OCI-LY1 (cell line): ENCODE measurements at regions not wholly inside any gene's neighbourhood (a gene's known extent, or its start where the extent isn't known, plus 50 kb on each side); places are given as distances from the start of the nearest gene placed in this dataset.

Experiments
- H2AFZ ChIP-seq: fragments of 200-600 bp; sonication (generic), shearing (Covaris generic); 2 replicates; pipeline ENCODE4 v1.6.0; 2014; ENCODE audit warnings: antibody characterized with exemption, mild to moderate bottlenecking, low read length
- H3F3A ChIP-seq: fragments of 200-600 bp; sonication (generic), shearing (Covaris generic); 2 replicates; pipeline ENCODE4 v1.6.0; 2014; ENCODE audit warnings: mild to moderate bottlenecking, antibody characterized with exemption, low read length, moderate library complexity; ENCODE audit not compliant: insufficient read depth
- H3K27ac ChIP-seq: fragments of 200-600 bp; sonication (generic); 2 replicates; pipeline ENCODE4 v1.5.1; 2014; ENCODE audit warnings: low read length, mixed run types, mild to moderate bottlenecking, low read depth; ENCODE audit not compliant: poor library complexity, severe bottlenecking
- H3K27me3 ChIP-seq: fragments of 200-600 bp; sonication (generic); 2 replicates; pipeline ENCODE4 v1.6.0; 2014; ENCODE audit warnings: antibody characterized with exemption, mild to moderate bottlenecking, low read length, moderate library complexity; ENCODE audit not compliant: insufficient read depth
- H3K36me3 ChIP-seq: fragments of 200-600 bp; sonication (generic); 2 replicates; pipeline ENCODE4 v1.6.1; 2014; ENCODE audit warnings: mild to moderate bottlenecking, antibody characterized with exemption, low read length, moderate library complexity, mixed read lengths; ENCODE audit not compliant: insufficient read depth
- H3K4me1 ChIP-seq: fragments of 200-600 bp; sonication (generic); 2 replicates; pipeline ENCODE4 v1.5.1; 2014; ENCODE audit warnings: mild to moderate bottlenecking, low read length, moderate library complexity; ENCODE audit not compliant: insufficient read depth, severe bottlenecking
- H3K4me2 ChIP-seq: fragments of 200-600 bp; sonication (generic), shearing (Covaris generic); 2 replicates; pipeline ENCODE4 v1.6.1; 2014; ENCODE audit warnings: low read length
- H3K4me3 ChIP-seq: fragments of 200-600 bp; sonication (generic); 2 replicates; pipeline ENCODE4 v1.5.1; 2014; ENCODE audit warnings: low read length, low read depth, mild to moderate bottlenecking, mixed read lengths; ENCODE audit not compliant: poor library complexity, severe bottlenecking
- H3K79me2 ChIP-seq: fragments of 200-600 bp; shearing (Covaris generic); 2 replicates; pipeline ENCODE4 v1.6.1; 2016; ENCODE audit warnings: mixed run types, low read length, mixed read lengths; ENCODE audit not compliant: insufficient read depth
- H3K9ac ChIP-seq: fragments of 200-600 bp; sonication (generic), shearing (Covaris generic); 2 replicates; pipeline ENCODE4 v1.6.1; 2014; ENCODE audit warnings: mild to moderate bottlenecking, low read length, mixed read lengths
- H3K9me2 ChIP-seq: fragments of 200-600 bp; sonication (generic), shearing (Covaris generic); 2 replicates; pipeline ENCODE4 v1.6.1; 2014; ENCODE audit warnings: low read depth, mild to moderate bottlenecking, low read length, mixed read lengths
- H3K9me3 ChIP-seq: fragments of 200-600 bp; shearing (Covaris generic); 2 replicates; pipeline ENCODE4 v1.6.1; 2014; ENCODE audit warnings: low read length, mixed read lengths
- H4K20me1 ChIP-seq: fragments of 200-600 bp; sonication (generic), shearing (Covaris generic); 2 replicates; pipeline ENCODE4 v1.6.0; 2016; ENCODE audit warnings: mild to moderate bottlenecking, low read length; ENCODE audit not compliant: insufficient read depth
- CTCF ChIP-seq: fragments of 200-600 bp; sonication (generic), shearing (Covaris generic); IDR thresholded peaks from 2 replicates; pipeline ENCODE4 v1.5.1; 2017; ENCODE audit warnings: mild to moderate bottlenecking, antibody characterized with exemption, low read length, moderate library complexity, mixed read lengths
- EZH2 ChIP-seq: fragments of 200-600 bp; sonication (generic), shearing (Covaris generic); IDR thresholded peaks from 2 replicates; pipeline ENCODE4 v1.8.0; 2017; ENCODE audit warnings: borderline replicate concordance, mixed run types, mild to moderate bottlenecking, antibody characterized with exemption, low read length, moderate library complexity, mixed read lengths

GRCh38 chr4:111761531-111761930 is 383.7 kb upstream of the FAM241A start:
- no peaks in the 10 kb centered on the region for H3K36me3 ChIP-seq
- no peaks in the 10 kb centered on the region for H3K9me2 ChIP-seq
- H3K4me3 ChIP-seq, result no peak overlapping the region
- no peak overlapping the region for H3K9ac ChIP-seq
- H3K27ac ChIP-seq, result no peak overlapping the region
- no peaks in the 10 kb centered on the region for H3K4me1 ChIP-seq
- no peak for TF ChIP-seq CTCF
- no peak for TF ChIP-seq EZH2
- no peak overlapping the region for H2AFZ ChIP-seq
- H3K79me2 ChIP-seq, result no peaks in the 10 kb centered on the region
- H3K9me3 ChIP-seq, result no peaks in the 10 kb centered on the region
- H3F3A ChIP-seq, result no peaks in the 10 kb centered on the region
- H3K4me2 ChIP-seq, result no peak overlapping the region
- H4K20me1 ChIP-seq, result no peaks in the 10 kb centered on the region
- no peaks in the 10 kb centered on the region for H3K27me3 ChIP-seq

GRCh38 chr4:111770514-111770913 is 374.7 kb upstream of the FAM241A start:
- Histone ChIP-seq H3K9me3 (no peaks in the 10 kb centered on the region), H3K36me3 (no peaks in the 10 kb centered on the region), H3K27ac (no peak overlapping the region), H2AFZ (no peak overlapping the region), H3F3A (no peaks in the 10 kb centered on the region), H3K27me3 (no peaks in the 10 kb centered on the region), H3K9me2 (no peaks in the 10 kb centered on the region), H3K4me1 (no peaks in the 10 kb centered on the region), H3K79me2 (no peaks in the 10 kb centered on the region), H3K9ac (no peak overlapping the region), H3K4me3 (no peak overlapping the region), H3K4me2 (no peak overlapping the region), H4K20me1 (no peaks in the 10 kb centered on the region)
- TF ChIP-seq CTCF, result no peak
- no peak for TF ChIP-seq EZH2

GRCh38 chr4:111773858-111774257 is 371.4 kb upstream of the FAM241A start:
- H3K4me3 ChIP-seq, result no peak overlapping the region
- TF ChIP-seq EZH2 (no peak), CTCF (no peak)
- no peaks in the 10 kb centered on the region for H3K36me3 ChIP-seq
- H3K9me3 ChIP-seq, result no peaks in the 10 kb centered on the region
- H3K4me1 ChIP-seq, result no peaks in the 10 kb centered on the region
- no peaks in the 10 kb centered on the region for H3K9me2 ChIP-seq
- H3K79me2 ChIP-seq, result no peaks in the 10 kb centered on the region
- no peak overlapping the region for H3K27ac ChIP-seq
- no peaks in the 10 kb centered on the region for H3F3A ChIP-seq
- H2AFZ ChIP-seq, result no peak overlapping the region
- no peaks in the 10 kb centered on the region for H4K20me1 ChIP-seq
- no peak overlapping the region for H3K4me2 ChIP-seq
- H3K9ac ChIP-seq, result no peak overlapping the region
- no peaks in the 10 kb centered on the region for H3K27me3 ChIP-seq
